ENCODE measurements at regions not wholly inside any gene's neighbourhood (a gene's known extent, or its start where the extent isn't known, plus 50 kb on each side); places are given as distances from the start of the nearest gene placed in this dataset.
A peak's percentile ranks its signal among the peaks of the same experiment; 100 is the strongest.

DNA sequence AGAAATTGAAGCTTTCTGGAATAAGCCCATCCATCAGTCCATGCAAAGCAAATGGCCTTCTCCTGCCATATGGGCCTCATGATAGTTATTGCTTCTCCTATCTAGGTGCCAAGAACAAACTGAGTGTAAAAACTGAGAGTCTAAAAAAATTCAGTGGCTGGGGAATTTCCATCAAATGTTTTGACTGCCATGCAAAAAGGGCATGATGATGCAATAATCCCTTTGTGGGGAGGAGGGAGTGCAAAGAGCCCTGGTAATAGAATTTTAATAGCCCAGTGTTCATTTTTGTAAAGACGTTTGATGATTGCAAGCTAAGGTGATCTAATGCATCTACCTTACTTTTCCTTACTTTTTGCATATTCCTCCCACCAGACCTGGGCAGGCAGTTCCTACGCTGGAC lies 683.7 kb downstream of the EPM2A start:
- CTCF ChIA-PET (ENCODE audit: low intra/inter-chr PET ratio, low total read pairs): no interaction called here
- Histone ChIP-seq H3K9ac (ENCODE audit: insufficient read depth, low read depth, low read length) (no peak overlapping the region), H3K27me3 (ENCODE audit: control insufficient read depth in 1 of 2, insufficient read depth in 2 of 2, low read length in 2 of 2) (no peaks in the 10 kb centered on the region), H3K4me3 (replicated peaks in 1 of 3; ENCODE audit: insufficient read depth in 1 of 3, low read depth in 2 of 3, low read length in 3 of 3) (no peak overlapping the region), H3K4me2 (ENCODE audit: low read depth, low read length) (no peak overlapping the region), H4K20me1 (ENCODE audit: insufficient read depth, low read length) (no peaks in the 10 kb centered on the region), H3K79me2 (ENCODE audit: insufficient read depth, low read length) (no peaks in the 10 kb centered on the region), H3K4me1 (ENCODE audit: insufficient read depth, low read length) (no peaks in the 10 kb centered on the region), H3K9me3 (ENCODE audit: low read length) (no peaks in the 10 kb centered on the region), H3K36me3 (replicated peaks in 1 of 2; ENCODE audit: control insufficient read depth in 1 of 2, insufficient read depth in 2 of 2, low read length in 2 of 2) (no peaks in the 10 kb centered on the region), H3K27ac (ENCODE audit: extremely low read length, insufficient read depth, low read length) (no peak overlapping the region), H2AFZ (ENCODE audit: low read length) (no peak overlapping the region)
- intact Hi-C loops (cut with micrococcal nuclease; ENCODE audit: unreplicated experiment) (no loop called here), in situ Hi-C loops (cut with HindIII; ENCODE audit: extremely low pct_ligation_motif_present, low pct_unique_long_range_greater_than_20kb) (no loop called here)
- peak; percentile 53; the same call in 1 of the 2 replicates for TF ChIP-seq CEBPG (CRISPR knock-in tag; IDR thresholded peaks at IDR 0.05)
- TF ChIP-seq, protein P1, sequence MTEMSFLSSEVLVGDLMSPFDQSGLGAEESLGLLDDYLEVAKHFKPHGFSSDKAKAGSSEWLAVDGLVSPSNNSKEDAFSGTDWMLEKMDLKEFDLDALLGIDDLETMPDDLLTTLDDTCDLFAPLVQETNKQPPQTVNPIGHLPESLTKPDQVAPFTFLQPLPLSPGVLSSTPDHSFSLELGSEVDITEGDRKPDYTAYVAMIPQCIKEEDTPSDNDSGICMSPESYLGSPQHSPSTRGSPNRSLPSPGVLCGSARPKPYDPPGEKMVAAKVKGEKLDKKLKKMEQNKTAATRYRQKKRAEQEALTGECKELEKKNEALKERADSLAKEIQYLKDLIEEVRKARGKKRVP (CRISPR knock-in tag; IDR thresholded peaks at IDR 0.05): peak in 1 of 2 experiments; percentile 54; a peak in 1 of 4 replicates
- peak; percentile 67 for TF ChIP-seq ATF7 (IDR thresholded peaks at IDR 0.05)
- TF ChIP-seq ATF7 (CRISPR knock-in tag; IDR thresholded peaks at IDR 0.05): no peak
- peak; percentile 82 for TF ChIP-seq CEBPB (IDR thresholded peaks at IDR 0.05; ENCODE audit: borderline replicate concordance, low read depth, low read length)
- TF ChIP-seq, protein P2, sequence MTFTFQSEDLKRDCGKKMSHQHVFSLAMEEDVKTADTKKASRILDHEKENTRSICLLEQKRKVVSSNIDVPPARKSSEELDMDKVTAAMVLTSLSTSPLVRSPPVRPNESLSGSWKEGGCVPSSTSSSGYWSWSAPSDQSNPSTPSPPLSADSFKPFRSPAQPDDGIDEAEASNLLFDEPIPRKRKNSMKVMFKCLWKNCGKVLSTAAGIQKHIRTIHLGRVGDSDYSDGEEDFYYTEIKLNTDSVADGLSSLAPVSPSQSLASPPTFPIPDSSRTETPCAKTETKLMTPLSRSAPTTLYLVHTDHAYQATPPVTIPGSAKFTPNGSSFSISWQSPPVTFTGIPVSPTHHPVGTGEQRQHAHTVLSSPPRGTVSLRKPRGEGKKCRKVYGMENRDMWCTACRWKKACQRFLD (CRISPR knock-in tag; IDR thresholded peaks at IDR 0.05; ENCODE audit: borderline replicate concordance): no peak
- FAIRE-seq (no peak), ATAC-seq (no peak), DNase-seq (ENCODE audit: low spot score) (no peak)
- POLR2A ChIA-PET: no interaction called here
- 21% methylated on average over 2 of the region's 2 CpGs for WGBS (ENCODE audit: low lambda C conversion rate)
- no TSS peak for BruUV-seq (replicated peaks)

DNA sequence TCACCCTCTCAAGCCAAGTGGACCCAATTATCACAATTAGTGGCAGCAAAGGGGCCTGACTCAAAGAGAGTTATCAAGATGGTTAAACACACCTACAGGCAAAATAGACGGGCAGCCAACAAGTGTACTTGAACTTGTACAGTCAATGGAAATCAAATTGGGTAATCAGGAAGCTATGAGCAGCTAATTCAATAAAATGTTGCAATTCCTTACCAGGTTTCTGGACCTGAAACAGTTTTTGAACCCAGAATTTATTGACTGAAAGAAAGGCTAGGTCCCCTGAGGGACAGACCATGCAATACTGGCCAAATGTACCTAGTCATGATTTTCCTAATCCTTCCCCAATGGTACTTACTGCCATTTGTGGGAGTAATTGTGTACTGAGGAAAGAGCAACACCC lies 679.8 kb downstream of the EPM2A start:
- H2AFZ ChIP-seq (ENCODE audit: low read length): no peak overlapping the region
- intact Hi-C loops (cut with micrococcal nuclease; ENCODE audit: unreplicated experiment) (no loop called here), in situ Hi-C loops (cut with HindIII; ENCODE audit: extremely low pct_ligation_motif_present, low pct_unique_long_range_greater_than_20kb) (no loop called here)
- ChIA-PET POLR2A (no interaction called here), CTCF (ENCODE audit: low intra/inter-chr PET ratio, low total read pairs) (no interaction called here)
- no peak overlapping the region for H3K9ac ChIP-seq (ENCODE audit: insufficient read depth, low read depth, low read length)
- DNase-seq (ENCODE audit: low spot score) (no peak), FAIRE-seq (no peak), ATAC-seq (no peak)
- BruUV-seq (replicated peaks): no TSS peak
- H3K36me3 ChIP-seq (replicated peaks in 1 of 2; ENCODE audit: control insufficient read depth in 1 of 2, insufficient read depth in 2 of 2, low read length in 2 of 2): no peaks in the 10 kb centered on the region
- 0% methylated on average over 1 of the region's 1 CpG for WGBS (ENCODE audit: low lambda C conversion rate)
- no peaks in the 10 kb centered on the region for H3K27me3 ChIP-seq (ENCODE audit: control insufficient read depth in 1 of 2, insufficient read depth in 2 of 2, low read length in 2 of 2)
- no peak overlapping the region for H3K27ac ChIP-seq (ENCODE audit: extremely low read length, insufficient read depth, low read length)
- H3K4me3 ChIP-seq (replicated peaks in 1 of 3; ENCODE audit: insufficient read depth in 1 of 3, low read depth in 2 of 3, low read length in 3 of 3): no peak overlapping the region
- no peaks in the 10 kb centered on the region for H3K79me2 ChIP-seq (ENCODE audit: insufficient read depth, low read length)
- H3K4me1 ChIP-seq (ENCODE audit: insufficient read depth, low read length): no peaks in the 10 kb centered on the region
- TF ChIP-seq ZFP41 (CRISPR knock-in tag; IDR thresholded peaks at IDR 0.05; ENCODE audit: borderline replicate concordance) (no peak), CEBPB (IDR thresholded peaks at IDR 0.05; ENCODE audit: borderline replicate concordance, low read depth, low read length) (peak; percentile 53; the same call in 1 of the 2 replicates), HES4 (CRISPR knock-in tag; IDR thresholded peaks at IDR 0.05; ENCODE audit: borderline replicate concordance) (no peak)
- TF ChIP-seq, protein P3, sequence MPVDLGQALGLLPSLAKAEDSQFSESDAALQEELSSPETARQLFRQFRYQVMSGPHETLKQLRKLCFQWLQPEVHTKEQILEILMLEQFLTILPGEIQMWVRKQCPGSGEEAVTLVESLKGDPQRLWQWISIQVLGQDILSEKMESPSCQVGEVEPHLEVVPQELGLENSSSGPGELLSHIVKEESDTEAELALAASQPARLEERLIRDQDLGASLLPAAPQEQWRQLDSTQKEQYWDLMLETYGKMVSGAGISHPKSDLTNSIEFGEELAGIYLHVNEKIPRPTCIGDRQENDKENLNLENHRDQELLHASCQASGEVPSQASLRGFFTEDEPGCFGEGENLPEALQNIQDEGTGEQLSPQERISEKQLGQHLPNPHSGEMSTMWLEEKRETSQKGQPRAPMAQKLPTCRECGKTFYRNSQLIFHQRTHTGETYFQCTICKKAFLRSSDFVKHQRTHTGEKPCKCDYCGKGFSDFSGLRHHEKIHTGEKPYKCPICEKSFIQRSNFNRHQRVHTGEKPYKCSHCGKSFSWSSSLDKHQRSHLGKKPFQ (CRISPR knock-in tag; IDR thresholded peaks at IDR 0.05; ENCODE audit: insufficient replicate concordance): no peak
- no peak overlapping the region for H3K4me2 ChIP-seq (ENCODE audit: low read depth, low read length)
- no peaks in the 10 kb centered on the region for H3K9me3 ChIP-seq (ENCODE audit: low read length)
- H4K20me1 ChIP-seq (ENCODE audit: insufficient read depth, low read length): no peaks in the 10 kb centered on the region

Data from HepG2 (cell line).